Esophagus squamous epithelium (tissue), 5 donors: ENCODE measurements at regions not wholly inside any gene's neighbourhood (a gene's known extent, or its start where the extent isn't known, plus 50 kb on each side); places are given as distances from the start of the nearest gene placed in this dataset.

Source experiments
- DNase-seq: peaks from one replicate; lab custom pipeline; 2025; lab: John Stamatoyannopoulos, UW
- H3K27ac ChIP-seq, 4 donors: fragments of 200-600 bp; sonication (generic); one replicate each; pipeline ENCODE4 v1.5.1; 2016 to 2019; ENCODE audit warnings: mild to moderate bottlenecking in 1 of 4
- H3K27me3 ChIP-seq, 4 donors: fragments of 200-600 bp; sonication (generic); 1 replicate in 3 of 4; 2 replicates in 1 of 4; pipeline versions ENCODE4 v1.5.1 to v1.6.0; 2017 to 2021; ENCODE audit warnings: antibody characterized with exemption in 1 of 4
- H3K36me3 ChIP-seq, 3 donors: fragments of 200-600 bp; sonication (generic); one replicate each; pipeline ENCODE4 v1.5.1; 2016 to 2019
- H3K4me1 ChIP-seq, 3 donors: fragments of 200-600 bp; sonication (generic); one replicate each; pipeline ENCODE4 v1.5.1; 2017 to 2019
- H3K4me3 ChIP-seq, 4 donors: fragments of 200-600 bp; sonication (generic); 1 replicate in 3 of 4; 2 replicates in 1 of 4; pipeline ENCODE4 v1.5.1; 2016 to 2019; ENCODE audit warnings: mild to moderate bottlenecking in 2 of 4, moderate library complexity in 1 of 4
- H3K9me3 ChIP-seq, 3 donors: fragments of 200-600 bp; sonication (generic); one replicate each; pipeline ENCODE4 v1.5.1; 2016 to 2019
- POLR2A ChIP-seq, 4 donors: fragments of 450-650 bp; IDR thresholded peaks; one replicate each; pipeline ENCODE4 v1.6.1; 2017; ENCODE audit warnings: antibody characterized with exemption in 4 of 4, mild to moderate bottlenecking in 4 of 4, moderate library complexity in 3 of 4
- WGBS, 2 donors: methylation state at CpG; one replicate each; pipeline ENCODE4 v1.1.5; 2018; 5-methylcytosine and 5-hydroxymethylcytosine counted together
- intact Hi-C: fragments of 100-400 bp; cut with DNase I; formaldehyde crosslinking; loops from one replicate; pipeline ENCODE4 v1.15.0; 2022
- TF ChIP-seq, protein P1 (sequence below), 6 experiments: fragments of 450-650 bp in 4 of 6; fragments of 200-600 bp in 2 of 6; sonication (generic) in 2 of 6; IDR thresholded peaks; one replicate each; pipeline ENCODE4 v1.5.1; 2016 to 2019; ENCODE audit warnings: antibody characterized with exemption in 6 of 6, mild to moderate bottlenecking in 4 of 6, moderate library complexity in 4 of 6
- donor health status: DM: yes; HTN: yes; CAD: no.

DNA sequence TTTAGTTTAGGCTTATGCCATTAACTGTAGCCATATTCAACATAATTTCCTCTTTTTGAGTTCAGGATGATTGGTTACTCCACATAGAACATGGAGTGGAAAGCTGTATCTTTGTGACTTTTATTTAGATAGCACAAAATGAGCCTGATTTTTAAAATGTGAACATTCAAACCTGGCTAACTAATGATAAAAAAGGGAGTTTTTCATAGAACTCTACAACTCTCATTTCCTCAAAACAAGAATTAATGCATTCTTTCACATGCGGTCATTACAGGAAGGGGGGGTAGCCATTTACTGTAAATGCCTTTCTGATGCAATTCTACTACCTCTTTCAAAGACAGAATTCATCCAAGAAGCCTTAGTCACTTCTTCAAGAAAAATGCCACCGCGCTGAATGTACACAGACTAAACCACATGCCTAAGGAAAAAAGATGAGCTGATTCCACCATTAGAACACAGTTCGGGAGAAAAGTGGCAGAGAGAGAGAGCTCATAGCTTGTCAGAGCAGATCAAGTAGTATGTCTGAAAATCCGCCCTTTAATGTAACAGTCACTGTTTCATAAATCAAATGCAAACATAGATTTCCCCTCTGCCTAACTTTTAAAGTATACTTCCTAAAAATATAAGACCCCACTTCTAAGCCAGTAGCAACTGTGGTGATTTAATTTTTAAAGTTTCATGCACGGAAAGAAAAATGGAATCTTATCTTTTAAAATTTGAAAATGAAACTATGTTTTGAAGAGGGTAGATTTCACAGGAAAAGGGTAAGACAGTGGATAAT lies 226.4 kb upstream of the KLF14 start:
- Histone ChIP-seq H3K4me1 (peaks cover 8 to 82% (median 37%) of the 10 kb centered on the region in 3 donors), H3K4me3 (peak overlapping the region; percentile 2 to 53 (median 29)), H3K9me3 (no peaks in the 10 kb centered on the region), H3K36me3 (peaks cover 0 to 6% (median 0%) of the 10 kb centered on the region in 3 donors), H3K27ac (peak overlapping the region; percentile 67 to 83 (median 78)), H3K27me3 (no peaks in the 10 kb centered on the region)
- peak; percentile 14 for DNase-seq
- intact Hi-C loops, result no loop called here
- TF ChIP-seq, protein P1, sequence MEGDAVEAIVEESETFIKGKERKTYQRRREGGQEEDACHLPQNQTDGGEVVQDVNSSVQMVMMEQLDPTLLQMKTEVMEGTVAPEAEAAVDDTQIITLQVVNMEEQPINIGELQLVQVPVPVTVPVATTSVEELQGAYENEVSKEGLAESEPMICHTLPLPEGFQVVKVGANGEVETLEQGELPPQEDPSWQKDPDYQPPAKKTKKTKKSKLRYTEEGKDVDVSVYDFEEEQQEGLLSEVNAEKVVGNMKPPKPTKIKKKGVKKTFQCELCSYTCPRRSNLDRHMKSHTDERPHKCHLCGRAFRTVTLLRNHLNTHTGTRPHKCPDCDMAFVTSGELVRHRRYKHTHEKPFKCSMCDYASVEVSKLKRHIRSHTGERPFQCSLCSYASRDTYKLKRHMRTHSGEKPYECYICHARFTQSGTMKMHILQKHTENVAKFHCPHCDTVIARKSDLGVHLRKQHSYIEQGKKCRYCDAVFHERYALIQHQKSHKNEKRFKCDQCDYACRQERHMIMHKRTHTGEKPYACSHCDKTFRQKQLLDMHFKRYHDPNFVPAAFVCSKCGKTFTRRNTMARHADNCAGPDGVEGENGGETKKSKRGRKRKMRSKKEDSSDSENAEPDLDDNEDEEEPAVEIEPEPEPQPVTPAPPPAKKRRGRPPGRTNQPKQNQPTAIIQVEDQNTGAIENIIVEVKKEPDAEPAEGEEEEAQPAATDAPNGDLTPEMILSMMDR (IDR thresholded peaks at IDR 0.05), result no peak
- WGBS, 2 donors, result 15 to 19% methylated on average over 6 of the region's 6 CpGs

DNA sequence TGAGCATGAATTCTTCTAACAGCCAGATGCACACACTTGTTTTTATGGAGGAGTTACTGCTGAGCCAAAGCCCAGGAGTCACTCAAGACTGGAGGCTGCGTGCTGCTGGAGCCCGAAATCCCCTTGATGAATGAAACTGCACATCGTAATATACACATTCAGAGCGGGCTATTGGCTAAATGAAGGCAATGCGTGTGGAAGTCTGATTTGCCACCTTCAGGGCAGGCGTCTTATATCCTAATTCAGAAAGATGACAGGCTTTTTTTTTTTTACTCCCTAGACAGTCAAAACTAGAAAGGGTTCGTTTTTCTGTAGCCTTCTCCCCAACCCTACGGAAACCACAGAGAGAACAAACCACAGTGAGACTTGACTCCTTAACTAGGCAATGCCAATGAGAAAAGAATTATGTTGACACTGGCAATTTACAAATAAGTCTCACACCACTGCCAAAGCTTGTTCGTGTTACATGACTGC lies 227.2 kb upstream of the KLF14 start:
- peak overlapping the region; percentile 67 to 83 (median 78) for H3K27ac ChIP-seq
- no peak for DNase-seq
- TF ChIP-seq, protein P1 (IDR thresholded peaks at IDR 0.05), result no peak
- TF ChIP-seq POLR2A (IDR thresholded peaks at IDR 0.05), result peak in 1 of 4 donors; percentile 58
- H3K27me3 ChIP-seq, result no peaks in the 10 kb centered on the region
- intact Hi-C loops, result no loop called here
- H3K36me3 ChIP-seq, result peaks cover 0 to 9% (median 0%) of the 10 kb centered on the region in 3 donors
- no peaks in the 10 kb centered on the region for H3K9me3 ChIP-seq
- H3K4me3 ChIP-seq, result peak overlapping the region; percentile 2 to 53 (median 29)
- H3K4me1 ChIP-seq, result peaks cover 8 to 74% (median 32%) of the 10 kb centered on the region in 3 donors
- 39 to 41% methylated on average over 7 to 9 of the region's 9 CpGs for WGBS, 2 donors

DNA sequence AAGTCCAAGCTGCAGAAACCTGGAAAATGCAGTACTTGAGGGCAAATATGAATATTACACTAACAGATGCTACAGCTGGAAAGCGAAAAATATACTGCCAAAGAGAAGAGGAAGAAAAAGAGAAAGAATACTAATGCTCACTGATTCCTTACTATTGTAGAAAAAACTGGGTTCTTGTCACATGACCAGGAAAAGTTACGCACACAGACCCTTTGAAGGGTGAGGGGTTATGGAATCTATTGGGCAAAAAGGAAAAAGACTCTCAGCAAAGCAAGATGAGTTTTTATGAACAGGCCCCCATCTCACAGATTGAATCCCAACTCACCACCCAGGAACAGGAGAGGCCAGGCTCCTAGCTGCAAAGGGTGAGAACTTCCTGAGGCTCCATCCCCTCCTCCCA lies 228.1 kb upstream of the KLF14 start:
- DNase-seq, result no peak
- no peak for TF ChIP-seq POLR2A (IDR thresholded peaks at IDR 0.05)
- TF ChIP-seq, protein P1 (IDR thresholded peaks at IDR 0.05), result no peak
- Histone ChIP-seq H3K36me3 (peaks cover 0 to 16% (median 0%) of the 10 kb centered on the region in 3 donors), H3K4me1 (peaks cover 8 to 65% (median 23%) of the 10 kb centered on the region in 3 donors), H3K27ac (peak overlapping the region in 2 of 4 donors; percentile 77 to 79), H3K9me3 (no peaks in the 10 kb centered on the region), H3K4me3 (no peak overlapping the region), H3K27me3 (no peaks in the 10 kb centered on the region)
- intact Hi-C loops, result no loop called here
- WGBS, 2 donors, result 72 to 91% methylated on average over 2 of the region's 2 CpGs

DNA sequence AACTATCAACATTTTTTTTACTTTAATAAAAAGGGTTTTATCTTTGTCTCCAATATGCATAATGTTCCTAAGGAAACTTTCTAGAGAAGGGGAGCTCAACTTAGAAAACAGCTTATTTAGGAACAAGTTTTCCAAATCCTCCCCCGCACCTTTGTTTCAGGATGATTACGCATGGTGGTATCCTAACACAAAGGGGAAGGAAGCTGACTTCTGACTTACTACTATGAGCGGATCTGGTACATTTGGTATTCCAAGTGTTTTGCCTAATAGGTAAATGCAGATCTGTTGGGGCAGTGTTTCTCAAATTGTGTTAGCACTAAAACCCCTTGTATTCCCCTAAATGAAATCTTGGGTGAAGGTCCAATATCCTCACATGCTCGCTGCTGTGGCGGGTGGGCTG lies 229.3 kb upstream of the KLF14 start:
- H3K27ac ChIP-seq, result no peak overlapping the region
- no peaks in the 10 kb centered on the region for H3K9me3 ChIP-seq
- peaks cover 0 to 16% (median 0%) of the 10 kb centered on the region in 3 donors for H3K36me3 ChIP-seq
- no peak for DNase-seq
- H3K4me1 ChIP-seq, result peaks cover 8 to 52% (median 16%) of the 10 kb centered on the region in 3 donors
- no peaks in the 10 kb centered on the region for H3K27me3 ChIP-seq
- WGBS, 2 donors, result 82 to 85% methylated on average over 5 of the region's 5 CpGs
- no peak overlapping the region for H3K4me3 ChIP-seq
- TF ChIP-seq, protein P1 (IDR thresholded peaks at IDR 0.05), result no peak
- TF ChIP-seq POLR2A (IDR thresholded peaks at IDR 0.05), result no peak
- intact Hi-C loops, result no loop called here

DNA sequence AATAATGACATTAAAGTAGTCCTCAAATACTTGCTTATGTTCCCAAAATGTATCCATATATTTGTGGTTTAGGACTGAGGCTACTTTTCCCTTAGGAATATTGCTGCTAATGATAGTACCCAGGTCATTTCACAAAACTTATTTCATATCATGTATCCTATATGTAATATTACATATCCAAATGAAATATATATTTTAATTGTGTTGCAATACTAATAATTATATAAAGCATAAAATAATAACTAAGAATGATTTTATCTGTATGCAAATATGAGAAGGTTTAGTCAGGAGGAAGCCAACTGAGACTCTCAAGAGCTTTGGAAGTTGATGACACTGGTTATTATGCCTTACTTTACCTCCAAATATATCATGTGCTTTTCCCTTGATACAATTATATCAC lies 231.5 kb upstream of the KLF14 start:
- intact Hi-C loops, result no loop called here
- Histone ChIP-seq H3K36me3 (peaks cover 0 to 16% (median 0%) of the 10 kb centered on the region in 3 donors), H3K27ac (no peak overlapping the region), H3K4me3 (no peak overlapping the region), H3K9me3 (no peaks in the 10 kb centered on the region), H3K4me1 (peaks cover 0 to 36% (median 9%) of the 10 kb centered on the region in 3 donors), H3K27me3 (no peaks in the 10 kb centered on the region)
- no peak for TF ChIP-seq POLR2A (IDR thresholded peaks at IDR 0.05)
- TF ChIP-seq, protein P1 (IDR thresholded peaks at IDR 0.05), result no peak
- no peak for DNase-seq
